K562 (cell line): ENCODE measurements at regions not wholly inside any gene's neighbourhood (a gene's known extent, or its start where the extent isn't known, plus 50 kb on each side); places are given as distances from the start of the nearest gene placed in this dataset.
A peak's percentile ranks its signal among the peaks of the same experiment; 100 is the strongest.

Source experiments
- CBX1 ChIP-seq: sonication (generic); IDR thresholded peaks from 2 replicates; pipeline ENCODE4 v1.6.1; 2016; ENCODE audit warnings: antibody characterized with exemption, low read depth, mild to moderate bottlenecking
- CREB1 ChIP-seq, 2 experiments: sonication (generic) in 1 of 2; formaldehyde crosslinking in 1 of 2; IDR thresholded peaks; 2 replicates each; pipeline versions ENCODE4 v1.6.1 to v1.8.0; 2012 to 2022; ENCODE audit warnings: inconsistent platforms in 1 of 2, mild to moderate bottlenecking in 1 of 2, missing genetic modification reagents in 1 of 2, moderate library complexity in 1 of 2
- E2F3 ChIP-seq: fragments of 250-450 bp; sonication (Bioruptor Pico); IDR thresholded peaks from 2 replicates; pipeline ENCODE4 v1.4.0; 2020; ENCODE audit warnings: mild to moderate bottlenecking
- FOXP1 ChIP-seq: sonication (generic); formaldehyde crosslinking; IDR thresholded peaks from 2 replicates; pipeline ENCODE4 v1.8.0; 2022; ENCODE audit warnings: mild to moderate bottlenecking, missing genetic modification reagents
- HDAC3 ChIP-seq: fragments of 450-650 bp; IDR thresholded peaks from 2 replicates; pipeline ENCODE4 v1.6.1; 2018; ENCODE audit warnings: borderline replicate concordance, mild to moderate bottlenecking, moderate library complexity; ENCODE audit not compliant: partially characterized antibody
- HOMEZ ChIP-seq: fragments of 250-450 bp; sonication (Bioruptor Pico); IDR thresholded peaks from 2 replicates; pipeline ENCODE4 v1.4.0; 2020; ENCODE audit warnings: mild to moderate bottlenecking, moderate library complexity
- KLF13 ChIP-seq: fragments of 450-650 bp; IDR thresholded peaks from 2 replicates; pipeline ENCODE4 v1.6.1; 2016; ENCODE audit warnings: missing genetic modification characterization, low read depth, mild to moderate bottlenecking, missing compliant biosample characterization, moderate library complexity, borderline replicate concordance
- NCOA1 ChIP-seq: fragments of 450-650 bp; IDR thresholded peaks from 2 replicates; pipeline ENCODE4 v1.6.1; 2016; ENCODE audit warnings: low read depth
- NELFE ChIP-seq: IDR thresholded peaks from 2 replicates; pipeline ENCODE4 v1.6.1; 2011; ENCODE audit warnings: mild to moderate bottlenecking; ENCODE audit not compliant: insufficient read depth, insufficient read length
- NFE2 ChIP-seq: IDR thresholded peaks from 2 replicates; pipeline ENCODE4 v1.6.1; 2014; ENCODE audit warnings: antibody characterized with exemption, low read depth
- PPARD ChIP-seq: fragments of 250-450 bp; sonication (Bioruptor Pico); IDR thresholded peaks from 2 replicates; pipeline ENCODE4 v1.8.0; 2022; ENCODE audit warnings: inconsistent platforms, mild to moderate bottlenecking, moderate library complexity
- RBM25 ChIP-seq: fragments of 200-400 bp; formaldehyde crosslinking; IDR thresholded peaks from 2 replicates; pipeline ENCODE4 v1.6.1; 2018; ENCODE audit warnings: low read length, low read depth, moderate library complexity; ENCODE audit not compliant: severe bottlenecking
- SAFB2 ChIP-seq: fragments of 200-400 bp; formaldehyde crosslinking; IDR thresholded peaks from 2 replicates; pipeline ENCODE4 v1.6.1; 2018; ENCODE audit warnings: borderline replicate concordance, low read length, low read depth, moderate library complexity; ENCODE audit not compliant: severe bottlenecking
- TAF9B ChIP-seq: fragments of 450-650 bp; IDR thresholded peaks from 2 replicates; pipeline ENCODE4 v1.6.1; 2018; ENCODE audit warnings: mild to moderate bottlenecking; ENCODE audit not compliant: partially characterized antibody
- YY1 ChIP-seq, 3 experiments: IDR thresholded peaks; 2 replicates each; pipeline ENCODE4 v1.6.1; 2011; ENCODE audit warnings: low read length in 2 of 3, mild to moderate bottlenecking in 2 of 3, moderate library complexity in 2 of 3, borderline replicate concordance in 1 of 3, control low read depth in 1 of 3, low read depth in 1 of 3; ENCODE audit not compliant: insufficient read depth in 3 of 3, insufficient replicate concordance in 2 of 3, control insufficient read depth in 1 of 3, insufficient read length in 1 of 3; ENCODE audit errors: extremely low read depth in 1 of 3
- ZFX ChIP-seq: sonication (generic); formaldehyde crosslinking; IDR thresholded peaks from 2 replicates; pipeline ENCODE4 v1.8.0; 2022; ENCODE audit warnings: mild to moderate bottlenecking, missing genetic modification reagents, moderate library complexity
- ZHX1 ChIP-seq: fragments of 150-350 bp; conservative IDR thresholded peaks from 2 replicates; pipeline ENCODE4 v1.6.1; 2014; ENCODE audit warnings: low read length
- ZNF146 ChIP-seq: IDR thresholded peaks from one replicate; pipeline ENCODE4 v1.6.1; 2018; ENCODE audit warnings: missing compliant biosample characterization; ENCODE audit not compliant: unreplicated experiment
- ZNF184 ChIP-seq: sonication (generic); formaldehyde crosslinking; IDR thresholded peaks from 2 replicates; pipeline ENCODE4 v1.5.0; 2020; ENCODE audit warnings: missing genetic modification reagents
- ZNF551 ChIP-seq: fragments of 250-450 bp; sonication (Bioruptor Pico); IDR thresholded peaks from 2 replicates; pipeline ENCODE4 v1.5.0; 2021; ENCODE audit warnings: mild to moderate bottlenecking, moderate library complexity
- ZNF639 ChIP-seq, 2 experiments: fragments of 200-800 bp in 1 of 2; sonication (Bioruptor generic) in 1 of 2; sonication (generic) in 1 of 2; formaldehyde crosslinking in 1 of 2; IDR thresholded peaks in 1 of 2; conservative IDR thresholded peaks in 1 of 2; 2 replicates each; pipeline versions ENCODE4 v1.5.0 to v1.6.1; 2016 to 2020; ENCODE audit warnings: missing compliant biosample characterization in 1 of 2, missing genetic modification characterization in 1 of 2, missing genetic modification reagents in 1 of 2
- ZNF780A ChIP-seq: fragments of 250-450 bp; sonication (Bioruptor Pico); IDR thresholded peaks from 2 replicates; pipeline ENCODE4 v1.5.0; 2021; ENCODE audit warnings: mild to moderate bottlenecking
- ZZZ3 ChIP-seq: fragments of 450-650 bp; IDR thresholded peaks from 2 replicates; pipeline ENCODE4 v1.6.1; 2016; ENCODE audit warnings: antibody characterized with exemption, mild to moderate bottlenecking, moderate library complexity

- TF ChIP-seq YY1 (IDR thresholded peaks at IDR 0.05; ENCODE audit: borderline replicate concordance in 1 of 3, control insufficient read depth in 1 of 3, extremely low read depth in 1 of 3, insufficient read depth in 3 of 3, insufficient read length in 1 of 3, insufficient replicate concordance in 2 of 3, low read depth in 1 of 3, low read length in 2 of 3) (peak in 1 of 3 experiments; percentile 57), ZNF639 (CRISPR knock-in tag; conservative IDR thresholded peaks at IDR 0.05 in 1 of 2, IDR thresholded peaks at IDR 0.05 in 1 of 2) (peak in 1 of 2 experiments; percentile 68; a peak in 1 of 4 replicates), KLF13 (no peak), RBM25 (no peak), ZZZ3 (no peak), E2F3 (no peak), ZFX (peak; percentile 59; the same call in 1 of the 2 replicates), CREB1 (IDR thresholded peaks at IDR 0.05) (no peak), CREB1 (CRISPR knock-in tag; IDR thresholded peaks at IDR 0.05) (no peak), TAF9B (peak; percentile 68), ZHX1 (no peak), ZNF780A (CRISPR knock-in tag) (no peak), HOMEZ (CRISPR knock-in tag) (no peak), NELFE (no peak), PPARD (CRISPR knock-in tag) (no peak), SAFB2 (no peak), ZNF184 (CRISPR knock-in tag) (no peak), HDAC3 (peak; percentile 90), NCOA1 (peak; percentile 78), ZNF146 (CRISPR knock-in tag) (no peak), ZNF551 (CRISPR knock-in tag) (no peak), FOXP1 (CRISPR knock-in tag) (no peak), NFE2 (peak; percentile 95), CBX1 (0 out of 2 replicates have a peak, but pooled peaks have one; percentile 37)
Observed at GRCh38 chr9:124202447-124202971, 55.2 kb upstream of the NEK6 start (continued).
